ENCODE measurements at regions not wholly inside any gene's neighbourhood (a gene's known extent, or its start where the extent isn't known, plus 50 kb on each side); places are given as distances from the start of the nearest gene placed in this dataset.

DNA sequence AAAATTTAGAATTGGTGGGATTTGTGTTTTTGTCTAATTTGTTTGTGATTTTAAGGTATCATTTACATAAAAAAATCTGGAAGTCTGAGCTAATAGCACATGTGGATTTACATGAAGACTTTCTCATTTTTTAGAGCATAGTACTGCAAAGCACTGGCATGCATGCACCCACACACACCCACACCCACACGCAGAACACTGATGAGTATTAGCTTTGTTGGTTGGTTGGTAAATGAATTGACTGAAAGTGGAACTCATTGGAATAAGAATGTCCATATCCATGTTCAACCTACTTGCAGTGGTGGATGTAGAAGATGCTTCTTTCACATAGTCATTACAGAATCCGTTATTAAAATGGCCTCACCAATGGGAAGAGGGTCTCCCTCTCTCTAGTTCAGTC is 475.8 kb downstream of the PLCL1 start:
- no peaks in the 10 kb centered on the region for H4K20me1 ChIP-seq (replicated peaks; ENCODE audit: control insufficient read depth, extremely low read depth, insufficient read depth, low read length)
- no peak overlapping the region for H3K9ac ChIP-seq (replicated peaks; ENCODE audit: extremely low read depth, insufficient read depth, low read length)
- POLR2A ChIA-PET, result no interaction called here
- no peak for TF ChIP-seq EZH2 (IDR thresholded peaks at IDR 0.05; ENCODE audit: borderline replicate concordance, low read depth, low read length, severe bottlenecking)
- no peak for TF ChIP-seq FOS (IDR thresholded peaks at IDR 0.05; ENCODE audit: borderline replicate concordance, insufficient read depth, low read length)
- no TSS peak for BruUV-seq (replicated peaks)
- H3K4me1 ChIP-seq (ENCODE audit: control insufficient read depth, extremely low read depth, insufficient read depth, low read length), result no peaks in the 10 kb centered on the region
- no peak overlapping the region for H2AFZ ChIP-seq (ENCODE audit: low read depth, low read length)
- dilution Hi-C loops (cut with MboI; ENCODE audit: extremely low pct_ligation_motif_present, low sequenced_read_pairs), result no loop called here
- CTCF ChIA-PET, result interaction anchor here (2.4 kb wide), 1 partner anchor 29 kb away, joined by 7 read pairs; no protein-coding TSS in a partner anchor
- H3K27ac ChIP-seq (ENCODE audit: insufficient read depth, low read depth, low read length), result no peak overlapping the region
- no peaks in the 10 kb centered on the region for H3K9me1 ChIP-seq (replicated peaks; ENCODE audit: control insufficient read depth, extremely low read depth, insufficient read depth, low read length)
- no peak overlapping the region for H3K4me3 ChIP-seq (replicated peaks in 1 of 3; ENCODE audit: insufficient read depth in 1 of 3, low read depth in 1 of 3, low read length in 3 of 3)
- peaks cover 6 to 10% of the 10 kb centered on the region in 2 experiments for H3K27me3 ChIP-seq (ENCODE audit: control insufficient read depth in 2 of 2, insufficient read depth in 2 of 2, low read length in 2 of 2)
- H3K79me2 ChIP-seq (ENCODE audit: control insufficient read depth, insufficient read depth, low read length), result no peaks in the 10 kb centered on the region
- DNase-seq (ENCODE audit: low read depth, low spot score), result no peak
- no peaks in the 10 kb centered on the region for H3K9me3 ChIP-seq (replicated peaks; ENCODE audit: control insufficient read depth, insufficient read depth, low read length)
- H3K36me3 ChIP-seq (ENCODE audit: control insufficient read depth in 2 of 2, extremely low read depth in 1 of 2, insufficient read depth in 2 of 2, low read length in 2 of 2), result no peaks in the 10 kb centered on the region
- intact Hi-C loops (cut with micrococcal nuclease), result no loop called here
- no peak overlapping the region for H3K4me2 ChIP-seq (ENCODE audit: insufficient read depth, low read length)
- FAIRE-seq, result no peak

DNA sequence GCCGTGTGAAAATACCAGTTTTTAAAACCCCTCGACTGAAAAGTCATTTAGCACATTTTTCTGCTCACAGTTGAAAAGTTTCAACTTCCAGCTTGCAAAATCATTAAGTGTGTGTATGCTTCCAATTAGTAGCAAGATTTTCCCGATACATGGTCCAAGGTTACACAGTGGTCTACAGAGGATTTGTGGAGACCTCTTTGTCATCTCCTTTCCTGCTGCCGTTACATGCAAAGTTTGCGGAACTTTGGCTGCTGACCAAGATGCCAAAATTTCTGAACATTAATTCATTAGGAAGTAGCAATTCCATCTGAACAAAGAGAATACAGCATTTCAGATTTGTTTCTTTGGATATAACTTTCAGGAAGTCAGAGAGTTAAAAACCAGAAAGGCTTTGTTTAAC is 474.6 kb downstream of the PLCL1 start:
- Histone ChIP-seq H3K4me1 (ENCODE audit: control insufficient read depth, extremely low read depth, insufficient read depth, low read length) (no peaks in the 10 kb centered on the region), H3K27me3 (ENCODE audit: control insufficient read depth in 2 of 2, insufficient read depth in 2 of 2, low read length in 2 of 2) (peaks cover 5 to 10% of the 10 kb centered on the region in 2 experiments), H4K20me1 (replicated peaks; ENCODE audit: control insufficient read depth, extremely low read depth, insufficient read depth, low read length) (no peaks in the 10 kb centered on the region), H3K36me3 (ENCODE audit: control insufficient read depth in 2 of 2, extremely low read depth in 1 of 2, insufficient read depth in 2 of 2, low read length in 2 of 2) (no peaks in the 10 kb centered on the region), H3K79me2 (ENCODE audit: control insufficient read depth, insufficient read depth, low read length) (no peaks in the 10 kb centered on the region), H3K9me1 (replicated peaks; ENCODE audit: control insufficient read depth, extremely low read depth, insufficient read depth, low read length) (no peaks in the 10 kb centered on the region), H3K9ac (replicated peaks; ENCODE audit: extremely low read depth, insufficient read depth, low read length) (no peak overlapping the region), H3K4me2 (ENCODE audit: insufficient read depth, low read length) (no peak overlapping the region), H3K9me3 (replicated peaks; ENCODE audit: control insufficient read depth, insufficient read depth, low read length) (no peaks in the 10 kb centered on the region), H3K4me3 (replicated peaks in 1 of 3; ENCODE audit: insufficient read depth in 1 of 3, low read depth in 1 of 3, low read length in 3 of 3) (no peak overlapping the region), H2AFZ (ENCODE audit: low read depth, low read length) (no peak overlapping the region), H3K27ac (ENCODE audit: insufficient read depth, low read depth, low read length) (no peak overlapping the region)
- ChIA-PET CTCF (interaction anchor here (0.9 to 2.4 kb wide), 2 partner anchors 18 to 31 kb away, joined by 3 to 7 read pairs; no protein-coding TSS in a partner anchor), POLR2A (no interaction called here)
- intact Hi-C loops (cut with micrococcal nuclease), result no loop called here
- dilution Hi-C loops (cut with MboI; ENCODE audit: extremely low pct_ligation_motif_present, low sequenced_read_pairs), result no loop called here
- no peak for TF ChIP-seq EZH2 (IDR thresholded peaks at IDR 0.05; ENCODE audit: borderline replicate concordance, low read depth, low read length, severe bottlenecking)
- no peak for TF ChIP-seq MYC (IDR thresholded peaks at IDR 0.05; ENCODE audit: low read depth, low read length)
- no peak for TF ChIP-seq POLR2A (IDR thresholded peaks at IDR 0.05; ENCODE audit: low read depth, low read length)
- TF ChIP-seq, protein P1, sequence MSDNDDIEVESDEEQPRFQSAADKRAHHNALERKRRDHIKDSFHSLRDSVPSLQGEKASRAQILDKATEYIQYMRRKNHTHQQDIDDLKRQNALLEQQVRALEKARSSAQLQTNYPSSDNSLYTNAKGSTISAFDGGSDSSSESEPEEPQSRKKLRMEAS (IDR thresholded peaks at IDR 0.05; ENCODE audit: insufficient read depth, insufficient read length), result no peak
- TF ChIP-seq JUN (IDR thresholded peaks at IDR 0.05; ENCODE audit: borderline replicate concordance, insufficient read depth, insufficient read length, low read depth), result no peak
- no peak for TF ChIP-seq GATA2 (IDR thresholded peaks at IDR 0.05; ENCODE audit: insufficient read depth, insufficient read length, low read depth, low read length)
- TF ChIP-seq POLR2AphosphoS5 (IDR thresholded peaks at IDR 0.05; ENCODE audit: insufficient read depth, low read depth, low read length), result no peak
- TF ChIP-seq, protein P2, sequence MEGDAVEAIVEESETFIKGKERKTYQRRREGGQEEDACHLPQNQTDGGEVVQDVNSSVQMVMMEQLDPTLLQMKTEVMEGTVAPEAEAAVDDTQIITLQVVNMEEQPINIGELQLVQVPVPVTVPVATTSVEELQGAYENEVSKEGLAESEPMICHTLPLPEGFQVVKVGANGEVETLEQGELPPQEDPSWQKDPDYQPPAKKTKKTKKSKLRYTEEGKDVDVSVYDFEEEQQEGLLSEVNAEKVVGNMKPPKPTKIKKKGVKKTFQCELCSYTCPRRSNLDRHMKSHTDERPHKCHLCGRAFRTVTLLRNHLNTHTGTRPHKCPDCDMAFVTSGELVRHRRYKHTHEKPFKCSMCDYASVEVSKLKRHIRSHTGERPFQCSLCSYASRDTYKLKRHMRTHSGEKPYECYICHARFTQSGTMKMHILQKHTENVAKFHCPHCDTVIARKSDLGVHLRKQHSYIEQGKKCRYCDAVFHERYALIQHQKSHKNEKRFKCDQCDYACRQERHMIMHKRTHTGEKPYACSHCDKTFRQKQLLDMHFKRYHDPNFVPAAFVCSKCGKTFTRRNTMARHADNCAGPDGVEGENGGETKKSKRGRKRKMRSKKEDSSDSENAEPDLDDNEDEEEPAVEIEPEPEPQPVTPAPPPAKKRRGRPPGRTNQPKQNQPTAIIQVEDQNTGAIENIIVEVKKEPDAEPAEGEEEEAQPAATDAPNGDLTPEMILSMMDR (IDR thresholded peaks at IDR 0.05; ENCODE audit: extremely low read depth in 1 of 2, insufficient read depth in 1 of 2, low read depth in 1 of 2, low read length in 2 of 2), result no peak
- TF ChIP-seq FOS (IDR thresholded peaks at IDR 0.05; ENCODE audit: borderline replicate concordance, insufficient read depth, low read length), result no peak
- no TSS peak for BruUV-seq (replicated peaks)
- DNase-seq (ENCODE audit: low read depth, low spot score) (no peak), FAIRE-seq (no peak)
